Vagina (tissue), 2 donors: ENCODE measurements at regions not wholly inside any gene's neighbourhood (a gene's known extent, or its start where the extent isn't known, plus 50 kb on each side); places are given as distances from the start of the nearest gene placed in this dataset.

ENCODE experiments used
- DNase-seq, 2 donors: peaks; one replicate each; pipeline ENCODE4 v3.0.0-alpha.2; 2017; ENCODE audit errors: extremely low spot score in 2 of 2
- H3K27ac ChIP-seq: fragments of 200-600 bp; sonication (generic); one replicate; pipeline ENCODE4 v1.5.1; 2019
- H3K27me3 ChIP-seq: fragments of 200-600 bp; sonication (generic); one replicate; pipeline ENCODE4 v1.5.1; 2019
- H3K36me3 ChIP-seq, 2 donors: fragments of 200-600 bp; sonication (generic); one replicate each; pipeline ENCODE4 v1.5.1; 2017 to 2019
- H3K4me1 ChIP-seq: fragments of 200-600 bp; sonication (generic); one replicate; pipeline ENCODE4 v1.5.1; 2019
- H3K4me3 ChIP-seq, 2 donors: fragments of 200-600 bp; sonication (generic); 1 replicate in 1 of 2; 2 replicates in 1 of 2; pipeline ENCODE4 v1.5.1; 2016 to 2019
- H3K9me3 ChIP-seq: fragments of 200-600 bp; sonication (generic); one replicate; pipeline ENCODE4 v1.5.1; 2019
- CTCF ChIP-seq, 3 experiments: fragments of 450-650 bp in 2 of 3; fragments of 200-600 bp in 1 of 3; sonication (generic) in 1 of 3; IDR thresholded peaks; one replicate each; pipeline ENCODE4 v1.5.1; 2017 to 2019; ENCODE audit warnings: antibody characterized with exemption in 3 of 3, mild to moderate bottlenecking in 2 of 3, moderate library complexity in 2 of 3
- POLR2A ChIP-seq, 2 donors: fragments of 450-650 bp; IDR thresholded peaks; one replicate each; pipeline ENCODE4 v1.6.1; 2017; ENCODE audit warnings: antibody characterized with exemption in 2 of 2, mild to moderate bottlenecking in 2 of 2, moderate library complexity in 2 of 2
- POLR2AphosphoS5 ChIP-seq, 2 donors: sonication (generic); formaldehyde crosslinking; IDR thresholded peaks; one replicate each; pipeline ENCODE4 v1.9.0; 2017; ENCODE audit warnings: antibody characterized with exemption in 2 of 2, mild to moderate bottlenecking in 2 of 2, low read depth in 1 of 2; ENCODE audit not compliant: insufficient read depth in 1 of 2
- intact Hi-C: fragments of 100-400 bp; cut with DNase I; formaldehyde crosslinking; loops from one replicate; pipeline ENCODE4 v1.15.1; 2023

- H3K36me3 ChIP-seq = no peaks in the 10 kb centered on the region
- H3K4me3 ChIP-seq = no peak overlapping the region
- TF ChIP-seq POLR2A (IDR thresholded peaks at IDR 0.05) (no peak), CTCF (IDR thresholded peaks at IDR 0.05) (no peak), POLR2AphosphoS5 (IDR thresholded peaks at IDR 0.05; ENCODE audit: insufficient read depth in 1 of 2, low read depth in 1 of 2) (no peak)
- no peak for DNase-seq
- intact Hi-C loops = no loop called here
- no peak overlapping the region for H3K27ac ChIP-seq
- H3K4me1 ChIP-seq = no peaks in the 10 kb centered on the region
- H3K9me3 ChIP-seq = no peaks in the 10 kb centered on the region
- H3K27me3 ChIP-seq = no peaks in the 10 kb centered on the region
These were observed 93.6 kb upstream of the CNKSR3 start for GRCh38 chr6:154604119-154604518.

GRCh38 chr6:154605178-154605881 lies 94.8 kb upstream of the CNKSR3 start:
- Histone ChIP-seq H3K27me3 (no peaks in the 10 kb centered on the region), H3K36me3 (no peaks in the 10 kb centered on the region), H3K4me3 (no peak overlapping the region), H3K27ac (no peak overlapping the region), H3K4me1 (no peaks in the 10 kb centered on the region), H3K9me3 (no peaks in the 10 kb centered on the region)
- TF ChIP-seq CTCF (IDR thresholded peaks at IDR 0.05) (no peak), POLR2AphosphoS5 (IDR thresholded peaks at IDR 0.05; ENCODE audit: insufficient read depth in 1 of 2, low read depth in 1 of 2) (no peak), POLR2A (IDR thresholded peaks at IDR 0.05) (no peak)
- intact Hi-C loops = no loop called here
- no peak for DNase-seq

GRCh38 chr6:154605882-154606370 lies 95.4 kb upstream of the CNKSR3 start:
- Histone ChIP-seq H3K36me3 (no peaks in the 10 kb centered on the region), H3K4me3 (no peak overlapping the region), H3K27me3 (no peaks in the 10 kb centered on the region), H3K27ac (no peak overlapping the region), H3K9me3 (no peaks in the 10 kb centered on the region), H3K4me1 (no peaks in the 10 kb centered on the region)
- no peak for DNase-seq
- TF ChIP-seq POLR2AphosphoS5 (IDR thresholded peaks at IDR 0.05; ENCODE audit: insufficient read depth in 1 of 2, low read depth in 1 of 2) = no peak
- intact Hi-C loops = no loop called here

- no peaks in the 10 kb centered on the region for H3K4me1 ChIP-seq
- TF ChIP-seq POLR2AphosphoS5 (IDR thresholded peaks at IDR 0.05; ENCODE audit: insufficient read depth in 1 of 2, low read depth in 1 of 2) (no peak), POLR2A (IDR thresholded peaks at IDR 0.05) (no peak), CTCF (IDR thresholded peaks at IDR 0.05) (no peak)
- intact Hi-C loops = no loop called here
- DNase-seq = no peak
- no peaks in the 10 kb centered on the region for H3K9me3 ChIP-seq
- no peaks in the 10 kb centered on the region for H3K36me3 ChIP-seq
- H3K27ac ChIP-seq = no peak overlapping the region
- H3K27me3 ChIP-seq = no peaks in the 10 kb centered on the region
- no peak overlapping the region for H3K4me3 ChIP-seq
These were observed 96.0 kb upstream of the CNKSR3 start for GRCh38 chr6:154606457-154606856.

GRCh38 chr6:154606860-154607259 lies 96.4 kb upstream of the CNKSR3 start:
- intact Hi-C loops = no loop called here
- no peak for TF ChIP-seq CTCF (IDR thresholded peaks at IDR 0.05)
- no peak for TF ChIP-seq POLR2A (IDR thresholded peaks at IDR 0.05)
- no peak for TF ChIP-seq POLR2AphosphoS5 (IDR thresholded peaks at IDR 0.05; ENCODE audit: insufficient read depth in 1 of 2, low read depth in 1 of 2)
- no peaks in the 10 kb centered on the region for H3K36me3 ChIP-seq
- H3K9me3 ChIP-seq = no peaks in the 10 kb centered on the region
- no peak overlapping the region for H3K27ac ChIP-seq
- no peak for DNase-seq
- no peaks in the 10 kb centered on the region for H3K4me1 ChIP-seq
- H3K27me3 ChIP-seq = no peaks in the 10 kb centered on the region
- H3K4me3 ChIP-seq = no peak overlapping the region
